ENCODE measurements at regions not wholly inside any gene's neighbourhood (a gene's known extent, or its start where the extent isn't known, plus 50 kb on each side); places are given as distances from the start of the nearest gene placed in this dataset.
"Not testable (repeated sequence)": the region's sequence is repeated elsewhere in the genome, so short reads cannot be mapped to it uniquely, and the experiment has no call there.

- no peak for ATAC-seq (ENCODE audit: poor library complexity)
- no peak for DNase-seq
- Mint-ChIP-seq H3K27me3 (no peaks in the 10 kb centered on the region), H3K4me3 (no peak overlapping the region), H3K4me1 (ENCODE audit: low read depth) (no peaks in the 10 kb centered on the region), H3K27ac (no peak overlapping the region), H3K9me3 (no peaks in the 10 kb centered on the region), H3K36me3 (ENCODE audit: low read depth) (no peaks in the 10 kb centered on the region)
- intact Hi-C loops (cut with DNase I, micrococcal nuclease), result no loop called here
- Histone ChIP-seq H3K4me3 (ENCODE audit: low read length) (no peak overlapping the region), H3K4me1 (ENCODE audit: insufficient read depth, low read length) (no peaks in the 10 kb centered on the region), H3K27me3 (ENCODE audit: control insufficient read depth in 1 of 2, insufficient read depth in 2 of 2, low read length in 2 of 2) (no peaks in the 10 kb centered on the region), H3K27ac (ENCODE audit: low read depth in 1 of 2, low read length in 2 of 2) (no peak overlapping the region), H3K9me3 (ENCODE audit: control insufficient read depth in 1 of 2, insufficient read depth in 1 of 2, low read length in 2 of 2) (no peaks in the 10 kb centered on the region), H3K36me3 (ENCODE audit: insufficient read depth, low read length) (no peaks in the 10 kb centered on the region)
- CTCF ChIA-PET, result no interaction called here
- TF ChIP-seq CTCF (IDR thresholded peaks at IDR 0.05), result no peak
- POLR2A ChIA-PET, result no interaction called here
Observed at GRCh38 chr10:23505797-23506465, 67.1 kb downstream of the OTUD1 start.

- H3K27ac Mint-ChIP-seq, result no peak overlapping the region
- CTCF ChIA-PET, result no interaction called here
- no peaks in the 10 kb centered on the region for H3K36me3 Mint-ChIP-seq (ENCODE audit: low read depth)
- peaks cover 0 to 3% of the 10 kb centered on the region in 2 experiments for H3K27me3 ChIP-seq (ENCODE audit: control insufficient read depth in 1 of 2, insufficient read depth in 2 of 2, low read length in 2 of 2)
- POLR2A ChIA-PET, result no interaction called here
- H3K36me3 ChIP-seq (ENCODE audit: insufficient read depth, low read length), result no peaks in the 10 kb centered on the region
- H3K4me1 ChIP-seq (ENCODE audit: insufficient read depth, low read length), result no peaks in the 10 kb centered on the region
- peak in 2 of 14 experiments; percentile 54 to 66 for DNase-seq
- no peak for TF ChIP-seq CTCF (IDR thresholded peaks at IDR 0.05)
- H3K4me3 Mint-ChIP-seq, result no peak overlapping the region
- no peaks in the 10 kb centered on the region for H3K9me3 ChIP-seq (ENCODE audit: control insufficient read depth in 1 of 2, insufficient read depth in 1 of 2, low read length in 2 of 2)
- no peak overlapping the region for H3K27ac ChIP-seq (ENCODE audit: low read depth in 1 of 2, low read length in 2 of 2)
- intact Hi-C loops (cut with DNase I, micrococcal nuclease), result no loop called here
- H3K4me3 ChIP-seq (ENCODE audit: low read length), result no peak overlapping the region
- H3K27me3 Mint-ChIP-seq, result peaks cover 45% of the 10 kb centered on the region
- no peaks in the 10 kb centered on the region for H3K4me1 Mint-ChIP-seq (ENCODE audit: low read depth)
- ATAC-seq (ENCODE audit: poor library complexity), result no peak
- no peaks in the 10 kb centered on the region for H3K9me3 Mint-ChIP-seq
Observed at GRCh38 chr10:23512355-23513058, 73.6 kb downstream of the OTUD1 start.

- intact Hi-C loops (cut with DNase I, micrococcal nuclease); H3K36me3 Mint-ChIP-seq (ENCODE audit: low read depth); H3K4me3 ChIP-seq (ENCODE audit: low read length); H3K4me3 Mint-ChIP-seq; H3K4me1 Mint-ChIP-seq (ENCODE audit: low read depth); H3K9me3 Mint-ChIP-seq; CTCF ChIA-PET; H3K36me3 ChIP-seq (ENCODE audit: insufficient read depth, low read length); H3K27me3 ChIP-seq (ENCODE audit: control insufficient read depth in 1 of 2, insufficient read depth in 2 of 2, low read length in 2 of 2); H3K27ac ChIP-seq (ENCODE audit: low read depth in 1 of 2, low read length in 2 of 2); DNase-seq; H3K4me1 ChIP-seq (ENCODE audit: insufficient read depth, low read length); ATAC-seq (ENCODE audit: poor library complexity); H3K9me3 ChIP-seq (ENCODE audit: control insufficient read depth in 1 of 2, insufficient read depth in 1 of 2, low read length in 2 of 2); H3K27ac Mint-ChIP-seq: not testable (repeated sequence)
- H3K27me3 Mint-ChIP-seq, result peaks cover 45% of the 10 kb centered on the region
- POLR2A ChIA-PET, result interaction anchor here (0.6 kb wide), 1 partner anchor 246 kb away, joined by 3 read pairs; no protein-coding TSS in a partner anchor
Observed at GRCh38 chr10:23513621-23514020, 74.7 kb downstream of the OTUD1 start.

All from CD4-positive, alpha-beta T cell (primary cell).